ENCODE measurements at regions not wholly inside any gene's neighbourhood (a gene's known extent, or its start where the extent isn't known, plus 50 kb on each side); places are given as distances from the start of the nearest gene placed in this dataset.

DNA sequence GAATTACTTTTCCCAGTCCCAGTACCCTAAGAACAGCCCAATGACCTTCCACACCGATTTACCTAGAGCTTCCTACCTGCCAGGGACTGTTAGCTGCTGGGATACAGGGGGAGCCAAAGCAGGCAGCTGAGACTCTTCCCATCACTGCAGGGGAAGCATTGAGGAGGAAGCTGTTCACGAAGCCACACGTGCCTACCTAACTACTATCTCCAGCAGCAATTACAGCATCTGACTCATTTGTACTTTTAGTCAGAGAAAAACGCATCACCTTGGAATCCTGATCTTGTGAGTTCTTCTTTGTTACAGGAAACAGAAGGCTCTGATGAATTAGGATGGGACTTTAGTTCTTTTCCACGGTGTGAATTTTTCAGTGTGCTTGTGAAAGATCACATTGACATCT lies 113.7 kb upstream of the DHX40 start:
- no peak for DNase-seq

DNA sequence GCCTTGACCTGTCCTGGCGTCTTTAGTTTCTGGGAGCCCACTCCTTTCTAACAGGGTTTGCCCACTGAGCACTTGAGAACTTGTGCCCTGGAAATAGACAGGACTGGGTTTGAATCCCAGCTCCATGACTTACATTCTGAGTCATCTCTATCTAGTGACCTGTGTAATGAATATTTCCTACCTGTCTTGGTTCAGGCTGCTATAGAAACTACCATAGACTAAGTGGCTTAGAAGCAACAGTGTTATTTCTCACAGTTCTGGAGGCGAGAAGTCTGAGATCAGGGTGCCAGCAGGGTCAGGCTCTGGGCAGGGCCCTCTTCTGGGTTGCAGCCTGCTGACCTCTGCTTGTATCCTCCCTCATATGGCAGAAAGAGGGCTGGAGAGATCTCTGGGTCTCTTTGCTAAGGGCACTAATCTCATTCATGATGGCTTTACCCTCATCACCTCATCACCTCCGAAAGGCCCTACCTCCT lies 110.7 kb upstream of the DHX40 start:
- no peak for DNase-seq

DNA sequence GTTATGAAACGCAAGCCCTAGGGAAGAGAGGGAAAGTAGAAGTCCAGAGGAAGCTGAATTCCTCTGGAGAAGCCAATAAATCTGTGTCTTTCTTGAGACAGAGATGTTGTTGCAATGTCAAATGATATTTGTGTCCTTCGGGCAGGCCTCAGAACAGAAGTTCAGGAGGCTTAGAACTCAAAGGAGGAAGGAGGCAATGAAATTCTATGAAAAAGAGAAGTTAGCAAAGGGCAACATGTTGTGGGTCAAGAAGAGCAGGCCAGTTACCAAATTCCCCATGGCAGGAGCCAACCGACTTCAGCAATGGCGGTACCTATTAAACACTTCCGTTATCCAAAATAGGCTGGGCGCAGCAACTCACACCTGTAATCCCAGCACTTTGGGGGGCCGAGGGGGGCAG lies 109.0 kb upstream of the DHX40 start:
- no peak for DNase-seq

DNA sequence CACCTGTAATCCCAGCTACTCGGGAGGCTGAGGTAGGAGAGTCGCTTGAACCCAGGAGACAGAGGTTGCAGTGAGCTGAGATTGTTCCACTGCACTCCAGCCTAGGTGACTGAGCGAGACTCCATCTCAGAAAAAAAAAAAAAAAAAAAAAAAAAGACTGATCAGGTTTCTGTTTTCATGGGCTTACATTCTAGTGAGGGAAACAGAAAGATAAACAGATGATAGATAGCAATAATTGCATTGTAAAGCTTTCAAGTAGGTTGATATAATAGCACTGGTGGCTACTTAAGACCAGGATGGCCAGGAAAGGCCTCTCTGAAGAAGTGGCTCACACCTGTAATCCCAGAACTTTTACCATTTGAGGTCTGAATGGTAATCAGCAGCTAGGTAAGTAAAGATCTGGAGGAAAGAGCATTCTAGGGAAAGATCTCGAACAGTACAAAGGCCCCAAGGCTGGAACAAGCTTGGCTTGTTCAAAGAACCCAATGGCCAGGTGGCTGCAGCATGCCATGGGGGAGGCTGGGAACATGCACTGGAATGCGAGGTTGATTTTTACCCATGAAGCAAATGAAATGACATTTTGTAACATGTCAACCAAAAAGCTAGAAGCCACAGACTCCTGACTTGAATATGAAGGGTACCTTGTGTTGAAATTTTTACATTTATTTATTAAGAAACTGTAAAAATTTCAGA lies 108.3 kb upstream of the DHX40 start:
- DNase-seq: no peak

DNA sequence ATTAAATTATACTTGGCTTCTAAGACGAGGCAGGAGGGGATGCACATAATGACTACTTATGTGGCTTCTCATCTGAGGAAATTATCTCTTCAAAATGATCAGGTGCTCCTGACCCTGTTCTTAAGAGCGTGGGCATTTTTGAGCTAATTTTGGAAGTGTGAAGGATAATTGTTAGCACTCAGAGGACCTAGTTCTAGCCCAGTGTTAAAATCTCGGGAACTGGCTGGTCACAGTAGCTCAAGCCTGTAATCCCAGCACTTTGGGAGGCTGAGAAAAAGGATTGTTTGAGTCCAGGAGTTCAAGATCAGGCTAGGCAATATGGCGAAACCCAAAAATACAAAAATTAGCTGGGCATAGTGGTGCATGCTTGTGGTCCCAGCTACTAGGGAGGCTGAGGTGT lies 103.0 kb upstream of the DHX40 start:
- DNase-seq: no peak

DNA sequence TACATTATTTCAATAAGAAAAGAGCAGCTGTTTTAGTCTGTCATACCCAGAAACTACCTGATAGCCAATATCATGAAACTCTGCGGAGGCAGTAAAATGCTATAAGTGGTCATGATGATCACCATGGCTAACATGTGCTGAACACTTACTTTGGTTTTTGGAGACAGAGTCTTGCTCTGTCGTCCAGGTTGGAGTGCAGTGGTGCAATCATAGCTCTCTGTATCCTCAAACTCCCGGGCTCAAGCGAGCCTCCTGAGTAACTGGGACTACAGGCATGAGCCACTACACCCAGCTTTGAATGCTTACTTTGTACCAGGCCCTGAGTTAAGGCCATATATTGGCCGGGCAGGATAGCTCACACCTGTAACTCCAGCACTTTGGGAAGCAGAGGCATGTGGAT lies 101.2 kb upstream of the DHX40 start:
- DNase-seq: no peak

DNA sequence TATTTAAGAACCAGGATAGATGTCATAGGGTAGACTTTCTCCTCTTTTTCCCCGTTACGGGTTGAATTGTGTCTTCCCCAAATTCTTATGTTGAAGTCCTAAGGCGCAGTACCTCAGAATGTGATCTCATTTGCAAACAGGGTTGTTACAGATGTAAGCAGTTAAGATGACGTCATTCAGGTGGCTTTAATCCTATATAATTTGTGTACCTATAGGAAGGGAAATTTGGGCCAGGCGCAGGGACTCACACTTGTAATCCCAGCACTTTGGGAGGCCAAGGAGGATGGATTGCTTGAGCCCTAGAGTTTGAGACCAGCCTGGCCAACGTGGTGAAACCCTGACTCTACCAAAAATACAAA lies 99.5 kb upstream of the DHX40 start:
- DNase-seq: no peak

DNA sequence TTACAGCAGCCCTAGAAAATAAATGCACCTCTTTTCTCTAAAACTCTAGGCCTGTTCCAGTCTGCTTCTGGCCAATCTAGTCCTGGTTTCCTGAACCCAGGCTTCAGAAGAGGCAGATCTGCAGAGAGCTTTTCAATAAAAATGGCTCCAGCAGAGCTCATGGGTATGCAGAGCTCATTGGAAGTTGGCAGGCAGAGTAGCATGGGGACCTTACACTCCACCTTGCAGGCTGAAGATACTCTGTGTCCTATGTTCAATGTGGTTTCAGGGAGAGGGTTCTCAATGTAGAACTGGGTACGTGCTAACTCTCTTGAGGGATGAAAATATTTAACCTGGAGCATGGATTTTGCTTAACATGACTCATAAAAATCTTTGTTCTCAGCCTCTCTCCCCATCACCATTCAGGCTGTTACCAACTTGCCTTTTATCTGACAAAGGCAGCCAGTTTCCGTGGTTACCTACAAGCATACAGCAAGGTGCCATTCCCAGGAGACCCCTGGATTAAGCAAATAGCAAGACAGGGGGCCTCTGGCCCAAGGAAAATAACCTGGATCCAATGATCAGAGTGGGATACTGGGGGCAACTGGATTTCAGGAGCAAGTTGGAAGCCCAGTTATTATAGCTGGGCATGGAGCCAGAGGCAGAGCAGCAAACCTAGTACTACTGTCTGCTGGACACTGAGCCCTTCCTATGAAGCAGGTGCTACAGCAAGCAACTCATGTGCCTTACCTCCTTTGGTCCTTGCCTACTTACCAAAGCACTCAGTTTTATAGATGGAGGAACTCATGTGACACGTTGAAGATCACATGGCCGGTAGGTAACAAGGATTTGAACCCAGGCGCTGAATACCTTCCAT lies 98.2 kb upstream of the DHX40 start:
- no peak for DNase-seq

DNA sequence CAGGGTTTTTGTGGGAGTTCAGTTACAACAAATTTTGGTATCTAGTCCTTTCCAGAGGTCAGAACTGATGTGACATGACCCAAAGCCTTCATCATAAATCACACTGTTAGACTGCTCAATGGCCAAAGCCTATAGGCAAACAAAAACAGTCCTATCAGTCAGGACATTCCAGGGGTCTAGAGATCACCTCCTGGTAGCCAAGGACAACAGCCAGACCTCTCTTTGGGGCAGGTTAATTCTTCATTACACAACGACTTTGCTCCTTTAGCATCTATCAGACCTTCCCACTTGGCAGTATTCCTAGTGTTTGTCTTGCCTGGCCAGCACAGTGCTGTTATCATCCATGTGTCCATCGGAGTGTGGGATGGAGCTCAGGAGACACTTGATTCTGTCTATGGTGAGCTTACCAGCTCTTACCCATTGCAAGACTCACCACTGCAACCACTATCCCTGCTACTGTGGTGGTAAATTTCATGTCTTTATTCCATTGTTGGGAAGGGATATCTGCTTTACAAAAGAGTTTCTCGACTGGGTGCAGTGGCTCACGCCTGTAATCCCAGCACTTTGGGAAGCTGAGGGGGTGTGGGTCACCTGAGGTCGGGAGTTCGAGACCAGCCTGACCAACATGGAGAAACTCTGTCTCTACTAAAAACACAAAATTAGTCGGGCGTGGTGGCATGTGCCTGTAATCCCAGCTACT lies 95.5 kb upstream of the DHX40 start:
- DNase-seq: no peak

DNA sequence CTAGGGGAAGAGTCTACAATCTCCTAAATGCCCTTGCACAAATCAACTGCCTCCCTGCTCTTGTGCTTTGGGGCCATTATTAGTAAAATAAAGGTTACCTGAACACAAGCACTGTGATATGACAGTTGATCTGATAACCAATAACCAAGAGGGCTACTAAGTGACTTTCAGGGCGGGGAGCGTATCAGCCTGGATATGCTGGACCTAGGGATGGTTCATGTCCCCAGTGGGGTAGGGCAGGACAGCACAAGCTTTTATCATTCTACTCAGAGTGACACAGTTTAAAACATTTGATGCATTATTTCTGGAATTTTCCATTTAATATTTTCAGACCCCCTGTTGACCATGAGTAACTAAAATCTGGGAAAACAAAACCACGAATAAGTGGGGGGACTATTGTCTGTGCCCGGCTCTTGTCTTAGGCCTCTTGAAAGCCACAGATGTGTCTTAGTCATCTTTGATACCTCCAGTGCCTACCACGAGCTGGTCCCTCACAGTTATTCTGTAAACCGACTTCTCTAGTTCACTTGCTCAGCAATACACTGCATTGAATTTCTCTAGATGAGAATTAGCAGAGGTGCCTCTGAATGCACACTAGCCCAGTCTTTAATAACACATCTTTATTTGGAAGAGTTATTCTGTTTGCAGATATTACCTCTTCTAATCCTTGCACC lies 94.6 kb upstream of the DHX40 start:
- no peak for DNase-seq

DNA sequence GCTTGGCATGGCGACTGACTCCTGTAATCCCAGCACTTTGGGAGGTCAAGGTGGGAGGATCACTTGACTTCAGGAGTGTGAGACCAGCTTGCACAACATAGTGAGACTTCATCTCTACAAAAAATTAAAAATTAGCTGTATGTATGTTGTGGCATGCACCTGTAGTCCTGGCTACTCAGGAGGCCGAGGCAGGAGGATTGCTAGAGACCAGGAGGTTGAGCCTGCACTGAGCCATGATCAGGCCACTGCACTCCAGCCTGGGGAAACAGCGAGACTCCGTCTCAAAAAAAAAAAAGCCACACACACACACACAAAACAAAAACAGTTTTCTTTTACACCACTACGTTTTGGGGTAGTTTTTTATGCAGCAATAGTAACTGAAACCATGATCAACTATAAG lies 89.0 kb upstream of the DHX40 start:
- no peak for DNase-seq

DNA sequence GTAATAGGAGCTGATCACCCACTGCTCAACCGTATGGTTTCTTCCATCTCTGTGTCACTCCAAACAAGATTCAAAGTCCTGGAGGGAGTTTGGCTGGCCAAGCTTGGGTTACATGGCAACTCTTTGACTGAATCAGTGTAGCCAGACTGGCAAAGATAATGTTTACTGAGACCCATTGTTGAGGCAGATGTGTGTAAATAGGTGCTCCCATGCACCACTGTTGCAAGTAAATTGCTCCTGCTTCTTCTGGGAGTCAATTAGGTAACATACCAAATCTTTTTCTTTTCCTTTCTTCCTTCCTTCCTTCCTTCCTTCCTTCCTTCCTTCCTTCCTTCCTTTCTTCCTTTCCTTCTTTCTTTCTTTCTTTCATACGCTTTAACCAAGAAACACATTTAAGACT lies 86.3 kb upstream of the DHX40 start:
- no peak for DNase-seq

DNA sequence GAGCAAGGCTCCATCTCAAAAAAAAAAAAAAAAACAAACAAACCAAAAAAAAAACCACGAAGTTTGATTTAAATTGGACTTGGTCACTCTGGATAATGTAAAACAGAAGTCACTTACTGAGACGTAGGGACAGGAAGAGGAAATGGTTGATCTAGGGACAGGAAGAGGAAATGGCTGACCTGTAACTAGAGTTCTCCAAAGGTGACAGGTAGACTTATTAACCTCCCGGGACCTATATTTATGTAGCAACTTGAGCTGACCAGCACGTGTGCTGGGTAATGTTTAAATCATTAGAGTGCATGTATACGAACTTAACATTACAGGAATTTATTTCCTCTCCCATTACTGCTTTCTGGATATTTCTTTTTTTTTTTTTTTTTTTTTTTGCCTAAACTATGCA lies 81.5 kb upstream of the DHX40 start:
- DNase-seq: no peak

DNA sequence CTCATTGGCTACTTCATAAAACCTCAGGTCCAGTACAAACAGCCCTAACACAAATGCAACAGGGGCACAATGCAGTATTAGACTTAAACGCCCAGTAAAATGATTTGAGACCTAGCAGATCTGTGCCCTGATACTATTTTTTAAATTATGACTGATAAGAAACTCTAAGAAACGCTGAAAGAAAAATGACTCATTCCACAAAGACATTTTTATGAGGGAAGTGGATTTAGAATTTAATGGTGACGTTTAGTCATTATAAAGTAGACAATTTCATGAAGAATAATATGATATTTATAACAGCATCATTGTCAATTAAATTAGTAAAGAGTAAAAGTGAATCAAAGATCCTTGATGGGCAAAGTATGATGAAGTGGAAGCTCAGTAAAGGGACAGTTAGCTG lies 80.4 kb upstream of the DHX40 start:
- no peak for DNase-seq

DNA sequence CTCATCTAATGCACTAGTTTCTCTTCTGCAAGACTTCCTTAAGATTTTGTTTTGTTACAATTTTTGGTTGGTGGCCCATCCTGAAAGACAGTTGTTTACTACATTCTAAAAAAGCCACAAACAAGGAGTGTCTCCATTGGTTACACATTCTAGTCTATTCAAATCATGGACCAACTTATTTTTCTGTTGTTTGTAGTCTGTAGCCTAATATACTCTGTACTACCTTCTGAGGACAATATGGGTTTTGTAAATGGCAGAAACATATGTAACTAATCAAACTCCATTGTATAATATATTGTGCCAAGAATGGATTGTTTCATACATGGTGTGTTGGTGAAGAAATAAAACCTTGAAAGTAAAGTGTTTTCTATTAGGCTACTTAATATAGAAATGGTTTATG lies 79.5 kb upstream of the DHX40 start:
- DNase-seq: no peak

DNA sequence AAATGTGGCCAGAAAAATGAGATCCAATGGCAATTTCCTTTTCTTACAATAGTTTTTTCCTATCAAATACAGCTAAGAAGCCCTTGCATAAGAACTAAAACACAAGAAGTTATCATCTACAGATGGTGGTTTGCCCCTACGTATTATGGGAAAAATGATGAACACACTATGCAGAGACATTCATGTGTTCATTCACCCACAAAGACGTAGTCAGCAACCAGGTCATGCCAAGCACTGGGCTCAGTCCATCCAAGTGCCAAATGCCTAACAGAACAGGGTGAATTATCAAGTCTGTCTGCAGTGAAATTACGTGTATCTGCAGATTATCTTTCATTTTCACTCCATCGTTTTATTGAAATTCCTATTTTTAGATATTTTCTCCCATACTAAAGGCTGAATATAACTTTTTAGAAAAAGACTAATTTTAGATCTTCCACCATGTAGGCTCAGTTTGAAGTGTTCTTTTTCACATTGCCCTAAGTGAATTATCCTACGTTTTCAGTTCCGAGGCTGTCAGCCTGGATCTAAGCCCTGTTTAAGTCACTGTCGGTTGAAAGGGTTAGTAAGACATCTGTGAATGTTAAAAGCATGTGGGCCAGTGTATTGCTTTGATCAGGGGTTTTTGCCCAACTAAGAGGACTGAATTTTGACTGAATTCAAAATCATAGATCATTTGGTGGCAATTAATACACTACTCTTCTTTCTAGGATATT lies 78.1 kb upstream of the DHX40 start:
- DNase-seq: no peak

DNA sequence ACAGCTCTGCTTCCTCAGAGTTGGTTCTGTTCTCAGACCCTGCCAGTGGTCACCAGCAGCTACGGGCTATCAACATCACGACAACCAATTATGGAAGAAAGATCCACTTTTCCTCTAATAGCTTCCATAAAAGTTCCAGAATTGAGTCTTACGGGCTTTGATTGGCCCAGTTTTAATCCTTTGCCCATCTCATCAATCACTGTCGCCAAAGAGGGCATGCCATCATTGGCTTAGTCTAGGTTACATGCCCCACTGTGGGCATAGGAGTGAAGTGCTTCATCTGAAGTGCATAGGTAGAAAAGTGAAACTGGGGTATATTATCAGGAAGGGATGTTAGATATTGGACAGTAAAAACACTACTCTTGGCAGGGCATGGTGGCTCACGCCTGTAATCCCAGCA lies 76.6 kb upstream of the DHX40 start:
- DNase-seq: no peak

DNA sequence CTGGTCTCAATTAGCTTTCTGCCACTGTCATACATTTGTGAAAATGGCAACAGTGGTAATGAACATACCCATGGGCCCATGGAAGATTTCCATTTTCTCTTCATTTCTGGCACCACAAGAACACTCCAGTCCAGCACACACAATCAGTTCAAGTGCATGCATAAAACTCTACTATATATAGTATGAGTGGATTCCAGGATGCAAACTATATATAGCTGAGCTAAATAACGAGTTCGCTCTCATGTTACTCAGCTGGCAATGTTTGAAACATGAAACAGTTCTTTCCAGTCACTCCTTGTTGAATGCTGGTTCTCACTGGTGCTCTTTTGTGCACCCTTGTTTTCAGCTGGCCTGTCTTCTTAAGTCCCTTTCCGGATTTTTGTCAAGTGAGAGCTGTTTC lies 75.2 kb upstream of the DHX40 start:
- no peak for DNase-seq

DNA sequence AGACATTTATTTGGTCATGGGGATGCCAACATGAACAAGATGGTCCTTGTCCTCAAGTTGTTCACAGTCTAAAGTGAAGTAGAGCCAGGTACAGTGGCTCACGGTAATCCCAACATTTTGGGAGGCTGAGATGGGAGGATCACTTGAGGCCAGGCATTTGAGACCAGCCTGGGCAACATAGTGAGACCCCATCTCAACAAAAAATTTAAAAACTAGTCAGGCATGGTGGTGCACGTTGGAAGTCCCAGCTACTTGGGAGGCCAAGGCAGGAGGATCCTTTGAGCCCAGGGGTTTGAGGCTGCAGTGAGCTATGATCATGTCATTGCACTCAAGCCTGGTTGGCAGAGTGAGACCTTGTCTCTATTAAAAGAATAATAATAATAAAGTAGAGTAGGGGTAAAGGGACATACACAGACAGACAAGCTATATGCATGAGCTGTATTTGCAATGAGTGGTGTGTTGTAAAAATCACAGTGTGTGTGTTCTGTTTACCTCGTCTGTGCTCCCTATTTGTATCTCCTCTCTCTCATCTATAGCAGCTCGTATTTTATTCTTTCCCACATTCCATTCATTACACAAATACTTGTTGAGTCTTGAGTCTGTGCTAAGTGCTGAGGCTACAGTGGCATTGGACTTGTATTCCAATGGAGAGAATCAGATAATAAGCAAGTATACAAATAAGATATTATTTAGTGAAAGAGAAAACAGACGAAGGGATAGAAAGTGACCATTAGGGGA lies 73.9 kb upstream of the DHX40 start:
- DNase-seq: no peak

DNA sequence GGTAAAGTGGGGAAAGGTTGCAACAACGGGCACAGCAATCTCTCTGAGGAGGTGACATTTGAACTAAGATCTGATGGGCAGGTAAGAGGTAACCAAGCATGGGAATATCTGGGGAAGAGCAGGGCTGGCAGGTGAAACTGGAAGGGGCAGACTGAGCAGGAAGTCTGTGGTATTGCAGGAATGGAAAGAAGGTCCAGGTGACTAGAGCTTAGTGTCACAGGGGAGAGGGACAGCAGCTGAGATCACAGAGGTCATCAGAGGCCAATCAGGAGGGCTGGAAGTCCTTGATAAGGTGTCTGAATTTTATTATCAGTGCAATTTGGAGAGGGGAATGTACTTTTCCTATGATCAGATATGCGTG lies 73.3 kb upstream of the DHX40 start:
- no peak for DNase-seq

DNA sequence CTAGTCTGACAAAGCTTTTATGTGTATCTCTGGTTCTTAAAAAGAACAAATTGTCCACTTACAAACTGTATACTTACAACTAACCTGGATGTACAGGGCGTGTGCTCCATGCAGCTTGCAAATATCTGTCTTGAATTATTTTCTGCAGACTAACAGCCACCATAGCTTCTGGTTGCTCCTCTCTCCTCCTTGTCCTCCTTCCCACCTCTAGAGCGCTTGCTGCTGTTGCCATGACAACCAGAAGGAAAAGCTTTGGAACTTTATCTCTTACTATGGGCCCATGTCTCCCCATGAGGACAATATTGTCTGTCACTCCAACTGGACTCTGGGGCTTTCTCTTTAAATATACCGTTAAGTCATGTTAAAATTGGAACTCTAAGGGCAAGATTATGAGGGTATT lies 71.5 kb upstream of the DHX40 start:
- no peak for DNase-seq

DNA sequence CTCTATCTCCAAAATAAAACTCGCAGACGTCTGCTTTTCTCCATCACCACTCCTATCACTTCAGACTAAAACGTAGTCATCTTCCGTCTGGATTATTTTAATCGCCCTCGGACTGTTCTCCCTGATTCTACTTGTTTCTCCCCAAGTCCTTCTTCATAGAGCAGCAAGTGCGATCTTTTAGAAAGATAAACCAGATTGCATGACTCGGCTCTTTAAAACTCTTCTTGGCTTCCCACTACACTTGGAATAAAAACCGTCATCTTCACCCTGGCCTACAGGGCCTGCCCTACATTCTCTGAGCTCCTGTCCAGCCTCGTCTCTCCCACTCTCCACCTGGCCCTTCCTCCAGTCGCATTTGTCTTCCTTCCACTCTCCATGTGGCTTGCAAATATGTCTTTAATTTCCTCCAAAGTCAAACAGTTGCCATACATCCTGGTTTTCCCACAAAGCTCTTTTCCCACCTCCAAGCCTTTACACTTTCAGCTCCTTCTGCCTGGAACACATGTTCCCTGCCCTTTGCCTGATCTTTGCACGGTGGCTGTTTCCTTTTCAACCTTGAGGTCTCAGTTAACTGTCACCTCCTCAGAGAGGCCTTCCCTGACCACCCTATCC lies 70.5 kb upstream of the DHX40 start:
- no peak for DNase-seq
